NCI-H2171 (cell line): ENCODE measurements at regions not wholly inside any gene's neighbourhood (a gene's known extent, or its start where the extent isn't known, plus 50 kb on each side); places are given as distances from the start of the nearest gene placed in this dataset.

Experiments
- DNase-seq: peaks from one replicate; lab custom pipeline; 2025; lab: John Stamatoyannopoulos, UW

GRCh38 chr3:147015334-147015733, 391.0 kb downstream of the ZIC4 start:
- no peak for DNase-seq

- no peak for DNase-seq
Observed at GRCh38 chr3:147008886-147009285, 397.5 kb downstream of the ZIC4 start.

GRCh38 chr3:147008458-147008857, 397.9 kb downstream of the ZIC4 start:
- no peak for DNase-seq

- DNase-seq, result no peak
Observed at GRCh38 chr3:147007736-147008245, 398.6 kb downstream of the ZIC4 start.

- no peak for DNase-seq
Observed at GRCh38 chr3:147002721-147003120, 397.6 kb upstream of the PLSCR5 start.

- no peak for DNase-seq
Observed at GRCh38 chr3:147000274-147000673, 395.1 kb upstream of the PLSCR5 start.

- DNase-seq, result no peak
Observed at GRCh38 chr3:146991907-146992306, 386.8 kb upstream of the PLSCR5 start.

- no peak for DNase-seq
Observed at GRCh38 chr3:146975476-146975875, 370.3 kb upstream of the PLSCR5 start.

- DNase-seq, result no peak
Observed at GRCh38 chr3:146975032-146975431, 369.9 kb upstream of the PLSCR5 start.

GRCh38 chr3:146974001-146974400, 368.9 kb upstream of the PLSCR5 start:
- peak; percentile 82 for DNase-seq

GRCh38 chr3:146972726-146973125, 367.6 kb upstream of the PLSCR5 start:
- no peak for DNase-seq

GRCh38 chr3:146970236-146970635, 365.1 kb upstream of the PLSCR5 start:
- DNase-seq, result no peak

- DNase-seq, result no peak
Observed at GRCh38 chr3:146969356-146969755, 364.2 kb upstream of the PLSCR5 start.

- no peak for DNase-seq
Observed at GRCh38 chr3:146968204-146968651, 363.1 kb upstream of the PLSCR5 start.

- DNase-seq, result no peak
Observed at GRCh38 chr3:146967783-146968182, 362.6 kb upstream of the PLSCR5 start.

GRCh38 chr3:146966124-146966523, 361.0 kb upstream of the PLSCR5 start:
- no peak for DNase-seq

- no peak for DNase-seq
Observed at GRCh38 chr3:146953511-146953981, 348.4 kb upstream of the PLSCR5 start.

- no peak for DNase-seq
Observed at GRCh38 chr3:146948985-146949384, 343.8 kb upstream of the PLSCR5 start.

- DNase-seq, result no peak
Observed at GRCh38 chr3:146948186-146948585, 343.0 kb upstream of the PLSCR5 start.

GRCh38 chr3:146929696-146930095, 324.6 kb upstream of the PLSCR5 start:
- DNase-seq, result no peak

GRCh38 chr3:146928421-146929059, 323.4 kb upstream of the PLSCR5 start:
- DNase-seq, result no peak

- DNase-seq, result no peak
Observed at GRCh38 chr3:146921693-146922092, 316.5 kb upstream of the PLSCR5 start.

- DNase-seq, result no peak
Observed at GRCh38 chr3:146914409-146914808, 309.3 kb upstream of the PLSCR5 start.
